COR-L47 (cell line): ENCODE measurements at regions not wholly inside any gene's neighbourhood (a gene's known extent, or its start where the extent isn't known, plus 50 kb on each side); places are given as distances from the start of the nearest gene placed in this dataset.
"Not testable (repeated sequence)": the region's sequence is repeated elsewhere in the genome, so short reads cannot be mapped to it uniquely, and the experiment has no call there.

Source experiments
- DNase-seq: peaks from one replicate; lab custom pipeline; 2025; lab: John Stamatoyannopoulos, UW

- no peak for DNase-seq
Observed at GRCh38 chr20:48381353-48382120, 446.3 kb downstream of the PREX1 start.

- no peak for DNase-seq
Observed at GRCh38 chr20:48380661-48381060, 447.1 kb downstream of the PREX1 start.

GRCh38 chr20:48378976-48379675 is 448.7 kb downstream of the PREX1 start:
- DNase-seq = no peak

- DNase-seq = no peak
Observed at GRCh38 chr20:48377940-48378339, 449.9 kb downstream of the PREX1 start.

GRCh38 chr20:48375804-48376203 is 452.0 kb downstream of the PREX1 start:
- DNase-seq = no peak

- no peak for DNase-seq
Observed at GRCh38 chr20:48374991-48375595, 452.7 kb downstream of the PREX1 start.

GRCh38 chr20:48374031-48374907 is 453.5 kb downstream of the PREX1 start:
- not testable (repeated sequence) for DNase-seq

- DNase-seq = no peak
Observed at GRCh38 chr20:48373555-48373934, 454.3 kb downstream of the PREX1 start.

GRCh38 chr20:48372851-48373554 is 454.8 kb downstream of the PREX1 start:
- not testable (repeated sequence) for DNase-seq

GRCh38 chr20:48371211-48371610 is 456.6 kb downstream of the PREX1 start:
- no peak for DNase-seq

- DNase-seq = not testable (repeated sequence)
Observed at GRCh38 chr20:48368580-48369021, 459.2 kb downstream of the PREX1 start.

GRCh38 chr20:48367541-48368358 is 460.0 kb downstream of the PREX1 start:
- DNase-seq = not testable (repeated sequence)

GRCh38 chr20:48366230-48366629 is 461.6 kb downstream of the PREX1 start:
- DNase-seq = no peak

GRCh38 chr20:48364688-48365421 is 462.9 kb downstream of the PREX1 start:
- DNase-seq = no peak

- no peak for DNase-seq
Observed at GRCh38 chr20:48364055-48364454, 463.7 kb downstream of the PREX1 start.

- no peak for DNase-seq
Observed at GRCh38 chr20:48360342-48360975, 467.3 kb downstream of the PREX1 start.

GRCh38 chr20:48359692-48360341 is 468.0 kb downstream of the PREX1 start:
- no peak for DNase-seq

GRCh38 chr20:48359055-48359390 is 468.8 kb downstream of the PREX1 start:
- not testable (repeated sequence) for DNase-seq
